Stimulated activated CD4-positive, alpha-beta T cell treated with anti-CD3 and anti-CD28 coated beads, Interleukin-1b, Interleukin-23, amount 100 ng/mL, for 24 hours (primary cell): ENCODE measurements at regions not wholly inside any gene's neighbourhood (a gene's known extent, or its start where the extent isn't known, plus 50 kb on each side); places are given as distances from the start of the nearest gene placed in this dataset.
"Not testable (repeated sequence)": the region's sequence is repeated elsewhere in the genome, so short reads cannot be mapped to it uniquely, and the experiment has no call there.

Experiments used
- DNase-seq, 4 experiments: peaks; one replicate each; pipeline ENCODE4 v3.0.0-alpha.2; 2020; ENCODE audit warnings: low read depth in 4 of 4, low spot score in 1 of 4

DNA sequence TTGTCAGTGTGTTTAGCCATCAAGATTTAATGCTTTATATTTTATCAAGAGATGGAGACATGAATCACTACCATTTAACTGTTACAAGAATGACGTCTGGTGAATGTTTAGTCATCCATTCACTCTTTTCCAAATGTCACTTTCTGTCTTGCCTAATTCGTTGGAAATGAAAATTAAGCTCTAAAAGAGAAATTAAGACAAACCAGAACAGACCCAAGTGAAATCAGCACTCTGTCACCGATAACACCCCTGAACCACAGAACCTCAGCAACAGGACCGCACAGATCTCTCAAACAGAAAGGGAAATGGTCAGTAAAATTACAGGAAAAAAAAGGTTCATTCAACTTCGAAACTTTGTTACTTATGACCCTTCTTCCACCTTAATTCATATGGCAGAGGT lies 320.9 kb downstream of the BCL2L11 start:
- DNase-seq = not testable (repeated sequence)

- DNase-seq = not testable (repeated sequence)
These were observed 322.2 kb downstream of the BCL2L11 start for GRCh38 chr2:111442767-111443454.

- not testable (repeated sequence) for DNase-seq
These were observed 323.8 kb downstream of the BCL2L11 start for GRCh38 chr2:111444516-111444915.

GRCh38 chr2:111445191-111445929 lies 324.6 kb downstream of the BCL2L11 start:
- DNase-seq = not testable (repeated sequence)

- DNase-seq = not testable (repeated sequence)
These were observed 325.2 kb downstream of the BCL2L11 start for GRCh38 chr2:111445941-111446340.

DNA sequence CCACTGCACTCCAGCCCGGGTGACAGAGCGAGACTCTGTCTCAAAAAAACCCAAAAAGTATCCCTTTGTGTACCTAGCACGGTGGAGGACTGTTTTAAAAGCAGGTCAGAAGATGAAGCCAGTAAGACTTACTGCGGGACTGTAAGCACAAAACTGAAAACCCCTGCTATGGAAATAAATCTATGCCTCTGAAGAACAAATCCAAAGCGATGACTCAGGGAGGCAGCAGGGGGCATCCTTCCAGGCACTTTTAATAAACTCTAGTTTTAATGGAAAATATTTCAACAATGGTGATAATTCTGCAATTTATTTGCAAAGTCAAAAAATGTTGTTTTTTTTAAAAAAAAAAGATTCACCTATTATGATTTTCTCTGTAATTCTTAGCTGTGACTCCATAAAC lies 326.8 kb downstream of the BCL2L11 start:
- DNase-seq = not testable (repeated sequence)

- DNase-seq = not testable (repeated sequence)
These were observed 328.1 kb downstream of the BCL2L11 start for GRCh38 chr2:111448796-111449195.

GRCh38 chr2:111450526-111450925 lies 329.8 kb downstream of the BCL2L11 start:
- not testable (repeated sequence) for DNase-seq

DNA sequence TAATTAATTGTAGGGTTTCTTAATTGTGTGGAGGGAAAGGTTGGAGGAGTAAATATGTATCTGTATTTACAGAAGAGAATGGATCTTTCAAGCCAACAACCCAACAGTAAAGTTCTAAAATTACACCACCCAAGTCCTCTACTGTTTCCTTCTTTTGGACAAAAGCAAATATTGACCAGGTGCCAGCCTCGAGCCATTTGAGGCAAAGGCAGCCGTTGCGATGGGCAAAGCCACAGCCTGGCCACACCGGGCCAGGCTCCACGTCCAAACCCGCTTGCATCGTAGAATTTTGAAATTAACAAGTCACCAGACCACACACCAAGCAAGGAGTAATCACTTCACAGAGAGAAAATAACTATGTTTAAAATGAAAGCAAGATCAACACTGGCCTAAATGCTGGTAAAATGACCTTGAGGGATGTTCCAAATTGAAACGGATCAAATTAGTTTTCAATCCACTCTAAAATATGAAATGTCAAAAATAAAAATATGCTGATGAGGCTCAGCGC lies 331.0 kb downstream of the BCL2L11 start:
- DNase-seq = not testable (repeated sequence)

- DNase-seq = not testable (repeated sequence)
These were observed 331.5 kb downstream of the BCL2L11 start for GRCh38 chr2:111452208-111452607.

- not testable (repeated sequence) for DNase-seq
These were observed 332.6 kb downstream of the BCL2L11 start for GRCh38 chr2:111453308-111453707.

DNA sequence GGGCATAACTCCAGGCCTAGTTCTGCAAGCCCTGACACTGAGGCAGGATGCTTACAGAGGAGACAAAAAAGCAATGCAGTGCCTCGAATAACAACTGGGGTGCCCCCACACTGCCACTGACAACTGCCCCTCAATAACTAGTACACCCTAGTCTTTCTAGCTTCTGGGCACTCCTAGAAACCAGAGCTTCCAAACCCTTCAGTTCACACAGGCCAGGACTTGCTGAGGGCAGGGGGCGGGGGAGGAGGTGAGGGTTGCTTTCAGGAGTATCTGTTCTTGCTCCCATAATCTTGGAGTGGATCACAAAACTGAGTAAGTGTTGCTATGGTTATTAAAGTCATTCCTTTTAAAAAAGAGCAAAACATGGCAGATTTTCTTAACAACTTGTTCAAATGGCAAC lies 333.1 kb downstream of the BCL2L11 start:
- not testable (repeated sequence) for DNase-seq

DNA sequence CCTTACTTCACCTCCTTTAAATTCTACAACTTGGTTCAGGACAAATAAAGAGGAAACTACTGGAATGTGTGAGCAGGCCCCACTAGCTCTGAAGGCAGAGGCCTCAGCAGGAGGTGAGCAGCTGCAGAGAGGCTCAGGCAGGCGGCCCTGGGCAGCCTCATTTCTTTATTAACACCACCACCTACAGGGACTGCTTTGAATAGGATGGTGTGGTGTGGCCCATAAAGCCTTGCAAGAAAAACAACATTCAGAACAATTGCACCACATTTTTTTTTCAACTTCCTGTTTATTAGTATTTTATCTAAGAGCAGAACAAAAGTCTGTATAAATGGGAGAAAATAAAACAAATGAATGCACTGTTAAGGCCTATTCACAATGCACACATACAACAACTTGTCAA lies 333.7 kb downstream of the BCL2L11 start:
- DNase-seq = not testable (repeated sequence)

GRCh38 chr2:111455016-111456015 lies 334.6 kb downstream of the BCL2L11 start:
- DNase-seq = not testable (repeated sequence)

DNA sequence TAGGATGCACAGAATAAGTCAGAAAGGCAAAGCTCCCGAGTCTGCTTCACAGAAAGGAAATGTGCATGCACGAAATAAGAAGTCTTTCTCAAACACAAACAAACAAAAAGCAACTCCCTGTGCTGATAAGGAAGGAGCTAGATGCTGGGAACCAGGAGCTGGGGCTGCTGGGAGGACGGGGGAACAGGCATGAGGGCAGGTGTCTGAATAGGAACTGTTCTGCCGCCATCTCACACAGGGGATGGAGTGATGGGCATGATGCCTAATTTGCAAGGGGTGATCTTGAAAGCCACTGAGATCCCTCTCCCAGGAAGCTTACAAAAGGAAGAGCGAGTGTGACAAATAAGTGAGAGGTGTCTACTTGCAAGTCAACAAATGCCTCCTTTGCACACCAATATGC lies 336.5 kb downstream of the BCL2L11 start:
- DNase-seq = not testable (repeated sequence)

DNA sequence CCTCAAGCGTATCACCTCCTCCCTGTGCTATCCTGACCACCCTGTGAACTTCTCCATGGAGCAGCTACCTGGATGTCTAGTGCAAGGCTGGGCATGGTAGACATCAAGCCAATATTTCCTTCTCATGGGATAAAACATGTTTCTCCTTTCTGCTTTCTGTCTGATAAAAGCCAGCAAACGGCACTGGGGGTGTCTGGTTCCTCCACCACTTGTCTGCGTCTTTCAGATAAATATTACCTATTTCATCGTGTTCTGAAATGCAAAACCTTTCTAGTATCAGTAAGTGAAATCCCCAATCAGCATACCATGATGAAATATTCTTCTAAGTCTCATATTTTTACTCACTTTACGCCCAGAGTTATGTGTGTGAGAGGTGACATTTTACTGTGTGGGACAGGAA lies 340.2 kb downstream of the BCL2L11 start:
- not testable (repeated sequence) for DNase-seq

DNA sequence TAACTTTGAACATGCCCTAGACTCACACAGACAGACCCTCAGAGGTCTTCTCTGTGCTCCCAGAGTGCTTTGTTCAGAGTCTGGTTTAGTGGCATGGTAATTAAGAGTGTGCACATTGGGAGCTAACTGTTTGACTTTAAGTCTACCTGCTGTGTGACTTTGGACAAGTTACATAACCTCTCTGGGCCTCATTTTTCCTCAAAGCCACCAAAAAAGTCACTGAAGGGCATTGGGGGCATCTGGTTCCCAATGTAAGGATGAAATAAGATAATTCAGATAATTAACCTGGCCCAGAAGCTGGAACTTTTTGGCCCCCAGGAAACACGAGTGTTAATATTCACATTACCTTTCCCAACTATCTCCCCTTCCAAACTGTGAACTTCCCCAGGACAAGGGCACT lies 341.1 kb downstream of the BCL2L11 start:
- not testable (repeated sequence) for DNase-seq

DNA sequence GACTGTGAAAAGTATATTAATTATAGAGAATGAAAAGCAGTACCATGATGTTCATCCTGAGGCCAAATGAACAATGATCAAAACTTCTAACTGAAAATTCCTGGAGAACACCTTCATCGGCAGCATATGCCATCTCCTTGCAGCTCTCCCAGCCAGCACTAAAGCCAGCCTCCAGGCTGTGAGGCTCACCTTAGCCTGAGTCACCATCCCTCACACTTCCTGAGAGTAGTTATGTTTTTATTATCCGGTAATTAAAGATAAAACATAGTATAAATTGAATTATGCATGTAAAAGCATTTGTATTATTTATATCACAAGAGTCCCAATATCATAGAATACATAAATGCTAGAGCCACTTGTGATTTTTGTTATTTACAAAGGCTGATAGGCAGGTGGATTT lies 341.9 kb downstream of the BCL2L11 start:
- DNase-seq = not testable (repeated sequence)

DNA sequence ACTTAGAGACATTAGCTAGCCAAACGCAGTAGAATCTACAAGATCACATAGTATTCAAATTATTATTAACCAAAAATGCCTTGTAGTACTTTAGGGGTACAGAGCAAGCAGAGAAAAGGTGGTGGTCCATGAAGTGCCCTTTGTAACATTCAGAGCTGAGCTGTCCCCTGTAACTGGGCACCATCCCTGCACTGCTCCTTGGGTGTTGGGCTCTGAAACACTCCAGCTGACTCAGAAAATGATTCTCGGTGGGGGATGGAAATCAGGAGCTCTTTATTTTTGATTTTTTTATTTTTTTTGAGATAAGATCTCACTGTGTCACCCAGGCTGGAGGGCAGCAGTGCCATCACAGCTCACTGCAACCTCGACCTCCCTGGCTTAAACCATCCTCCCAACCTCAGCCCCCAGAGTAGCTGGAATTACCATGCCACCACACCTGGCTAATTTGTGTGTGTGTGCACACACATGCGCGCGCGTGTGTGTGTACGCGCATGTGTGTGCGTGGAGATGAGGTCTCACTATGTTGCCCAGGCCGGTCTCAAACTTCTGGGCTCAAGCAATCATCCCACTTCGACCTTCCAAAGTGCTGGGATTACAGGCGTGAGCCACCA lies 342.6 kb downstream of the BCL2L11 start:
- DNase-seq = not testable (repeated sequence)

GRCh38 chr2:111463956-111464355 lies 343.2 kb downstream of the BCL2L11 start:
- DNase-seq = not testable (repeated sequence)
